Stromal cell of bone marrow (primary cell): ENCODE measurements at regions not wholly inside any gene's neighbourhood (a gene's known extent, or its start where the extent isn't known, plus 50 kb on each side); places are given as distances from the start of the nearest gene placed in this dataset.
"Not testable (repeated sequence)": the region's sequence is repeated elsewhere in the genome, so short reads cannot be mapped to it uniquely, and the experiment has no call there.

Source experiments
- DNase-seq: peaks from one replicate; pipeline ENCODE4 v3.0.0-alpha.2; 2012; ENCODE audit warnings: low read depth

DNA sequence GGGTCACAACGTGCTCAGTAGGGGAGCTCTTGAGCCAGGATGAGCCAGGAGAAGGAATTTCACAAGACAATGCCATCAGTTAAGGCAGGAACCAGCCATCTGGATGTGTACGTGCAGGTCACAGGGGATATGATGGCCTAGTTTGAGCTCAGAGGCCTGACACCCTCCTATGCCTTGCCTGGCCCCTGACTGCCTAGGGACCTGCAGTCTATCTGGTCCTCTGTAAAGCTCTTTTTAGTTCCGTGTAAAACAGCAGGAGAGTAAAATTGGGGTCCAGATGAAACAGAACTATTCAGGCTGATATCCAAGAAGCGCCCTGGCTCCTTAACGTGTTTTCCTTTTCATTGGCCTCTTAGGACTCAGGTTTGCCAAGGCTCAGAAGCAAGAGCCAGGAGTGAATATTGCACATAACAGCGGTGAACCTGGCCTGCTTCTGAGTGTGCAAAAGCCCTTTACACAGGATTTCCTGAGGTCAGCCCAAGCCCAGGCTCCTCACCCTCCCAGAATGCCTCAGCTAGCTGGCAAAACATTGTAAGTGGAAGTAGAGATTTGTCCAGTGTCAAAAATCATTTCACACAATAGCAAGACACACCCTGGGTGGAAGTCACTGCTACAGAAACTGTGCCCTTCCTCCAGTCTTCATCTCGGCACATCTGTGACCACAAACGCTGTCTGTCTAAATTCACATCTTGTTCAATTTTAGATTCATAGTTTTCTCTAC lies 777.2 kb downstream of the UQCRFS1 start:
- DNase-seq: no peak

DNA sequence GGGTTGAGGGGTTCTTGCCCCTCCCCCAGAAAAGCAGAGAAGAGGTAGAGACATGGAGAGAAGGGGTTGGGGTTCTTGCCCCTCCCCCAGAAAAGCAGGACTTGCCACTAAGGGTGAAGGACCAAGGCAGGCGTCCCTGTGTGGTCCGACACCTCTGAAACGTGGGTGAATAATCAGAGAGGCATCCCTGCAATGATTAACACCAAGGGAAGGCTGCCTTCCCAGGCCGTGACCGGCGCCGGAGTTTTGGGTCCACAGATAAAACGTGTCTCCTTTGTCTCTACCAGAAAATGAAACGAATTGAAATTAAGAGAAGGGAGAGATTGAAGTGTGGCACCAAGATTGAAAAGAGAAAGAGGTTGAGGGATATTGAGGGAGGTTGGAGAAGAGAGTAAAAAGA lies 778.2 kb downstream of the UQCRFS1 start:
- DNase-seq: not testable (repeated sequence)

DNA sequence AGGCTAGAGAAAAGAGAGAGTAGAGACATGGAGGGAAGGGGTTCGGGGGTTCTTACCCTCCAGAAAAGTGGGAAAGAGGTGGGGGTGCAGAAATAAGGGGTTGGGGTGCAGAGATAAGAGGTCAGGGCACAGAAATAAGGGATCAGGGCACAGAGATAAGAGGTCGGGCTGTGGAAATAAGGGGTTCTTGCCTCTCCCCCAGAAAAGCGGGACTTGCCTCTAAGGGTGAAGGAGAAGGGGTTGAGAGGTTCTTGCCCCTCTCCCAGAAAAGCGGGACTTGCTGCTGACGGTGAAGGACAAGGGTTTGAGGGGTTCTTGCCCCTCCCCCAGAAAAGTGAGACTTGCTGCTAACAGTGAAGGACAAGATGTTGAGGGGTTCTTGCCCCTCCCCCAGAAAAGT lies 778.6 kb downstream of the UQCRFS1 start:
- not testable (repeated sequence) for DNase-seq

DNA sequence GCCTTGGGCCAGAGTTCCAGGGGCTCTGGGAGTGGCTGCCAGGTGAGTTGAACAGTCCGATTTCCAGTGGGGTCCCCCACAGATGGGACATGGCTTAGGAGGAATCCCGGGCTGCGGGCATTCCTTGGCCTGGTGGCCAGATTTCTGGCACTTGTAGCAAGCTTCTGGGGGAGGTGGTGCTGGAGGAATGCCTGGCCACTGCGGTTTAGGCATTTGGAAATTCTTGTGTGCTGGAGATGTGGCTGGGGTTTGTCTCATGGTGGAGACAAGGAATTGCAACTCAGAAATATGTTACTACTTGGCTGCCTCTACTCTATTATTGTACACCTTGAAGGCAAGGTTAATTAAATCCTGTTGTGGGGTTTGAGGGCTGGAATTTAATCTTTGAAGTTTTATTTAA lies 779.8 kb downstream of the UQCRFS1 start:
- not testable (repeated sequence) for DNase-seq

DNA sequence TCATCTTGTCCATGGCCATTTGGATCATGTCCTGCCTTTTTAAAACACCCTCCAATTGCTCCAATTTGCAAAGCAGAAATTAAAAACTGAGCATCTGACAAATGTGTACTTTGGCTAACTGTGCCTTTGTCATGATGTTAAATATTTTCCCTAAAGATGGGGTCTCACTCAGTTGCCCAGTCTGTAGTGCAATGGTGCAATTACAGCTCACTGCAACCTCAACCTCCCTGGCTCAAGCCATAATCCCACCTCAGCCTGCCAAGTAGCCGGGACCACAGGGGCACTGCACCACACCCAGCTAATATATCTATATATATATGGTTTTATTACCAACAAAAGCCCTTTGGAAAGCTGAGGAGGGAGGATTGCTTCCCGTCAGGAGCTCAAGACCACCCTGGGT lies 782.7 kb downstream of the UQCRFS1 start:
- DNase-seq: no peak

DNA sequence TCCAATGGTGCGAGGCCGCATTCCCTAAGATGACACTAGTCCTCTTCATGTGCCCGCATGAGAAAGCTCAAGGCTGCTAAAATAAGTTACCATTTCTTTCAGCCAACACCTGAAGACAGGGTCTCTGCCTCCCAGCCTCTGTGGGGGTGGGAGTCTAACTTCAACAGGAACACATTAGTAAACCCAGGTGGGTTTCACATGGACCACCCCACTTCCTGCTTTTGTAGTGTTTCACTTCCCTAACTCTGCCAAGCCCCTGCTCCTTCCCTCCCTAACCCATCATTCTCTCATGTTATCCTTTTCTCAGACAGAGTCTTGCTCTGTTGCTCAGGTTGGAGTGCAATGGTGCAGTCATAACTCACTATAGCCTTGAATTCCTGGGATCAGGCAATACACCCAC lies 783.6 kb downstream of the UQCRFS1 start:
- DNase-seq: no peak

DNA sequence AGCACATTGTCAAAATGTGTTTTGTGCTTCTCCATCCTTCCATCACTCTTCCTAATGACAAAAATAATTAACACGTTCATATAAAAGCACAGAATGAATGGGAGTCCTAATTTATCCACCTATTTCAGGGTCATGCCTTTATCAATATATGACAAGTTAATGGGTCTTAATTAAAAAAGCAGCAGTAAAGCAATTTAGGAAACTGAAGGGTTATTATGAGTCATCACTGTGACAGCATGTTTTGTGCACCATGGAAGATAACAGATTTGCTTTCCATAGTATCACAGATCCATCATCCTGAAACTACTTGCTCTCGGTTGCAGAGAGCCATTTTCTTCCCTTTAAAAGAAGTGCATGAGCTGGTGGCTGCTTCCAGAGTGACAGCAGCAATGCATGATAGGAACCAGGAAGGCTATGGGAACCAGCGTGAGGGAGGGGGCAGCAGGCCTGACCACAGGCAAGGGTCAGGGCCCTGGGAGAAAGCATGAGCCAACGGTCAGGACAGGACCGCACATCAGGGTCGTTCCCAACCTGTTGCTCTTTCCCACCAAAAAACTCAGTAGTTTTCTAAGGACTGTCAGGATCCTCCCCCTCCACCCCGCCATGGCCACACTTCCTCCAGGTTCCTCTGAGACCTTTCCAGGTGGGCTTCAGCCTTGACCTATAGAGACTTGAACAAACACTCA lies 784.1 kb downstream of the UQCRFS1 start:
- DNase-seq: no peak

DNA sequence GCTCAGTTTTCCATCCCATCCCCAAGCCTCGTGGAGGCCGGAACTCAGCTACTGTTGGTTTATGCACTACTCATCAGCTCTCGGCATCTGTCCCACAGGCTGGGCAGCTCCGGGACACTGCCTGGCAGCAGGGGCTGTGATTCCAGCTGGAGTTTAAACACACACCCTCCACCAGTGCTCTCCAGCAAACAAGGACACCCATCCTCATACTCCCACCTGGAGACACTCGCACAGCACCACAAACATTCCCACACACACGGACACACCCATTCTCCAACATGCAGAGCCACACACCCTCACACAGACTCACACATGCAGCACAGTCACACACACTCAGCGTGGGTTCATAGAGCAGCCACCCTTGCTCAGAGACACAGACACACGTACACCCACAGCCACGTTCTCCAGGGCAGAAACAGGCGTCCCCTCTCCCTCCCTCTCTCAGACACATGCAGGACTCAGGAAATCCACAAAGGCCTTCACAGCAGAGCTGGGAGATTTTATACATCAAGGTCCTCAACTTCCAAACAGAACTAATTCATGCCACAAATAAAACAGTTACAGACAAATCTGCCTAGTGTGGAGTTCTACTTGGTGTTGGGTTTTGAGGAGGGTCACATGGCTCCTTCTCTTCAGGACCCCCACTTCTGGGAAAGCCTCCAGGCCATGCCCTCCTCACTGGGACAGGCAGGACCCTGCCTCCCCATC lies 785.4 kb downstream of the UQCRFS1 start:
- DNase-seq: no peak

DNA sequence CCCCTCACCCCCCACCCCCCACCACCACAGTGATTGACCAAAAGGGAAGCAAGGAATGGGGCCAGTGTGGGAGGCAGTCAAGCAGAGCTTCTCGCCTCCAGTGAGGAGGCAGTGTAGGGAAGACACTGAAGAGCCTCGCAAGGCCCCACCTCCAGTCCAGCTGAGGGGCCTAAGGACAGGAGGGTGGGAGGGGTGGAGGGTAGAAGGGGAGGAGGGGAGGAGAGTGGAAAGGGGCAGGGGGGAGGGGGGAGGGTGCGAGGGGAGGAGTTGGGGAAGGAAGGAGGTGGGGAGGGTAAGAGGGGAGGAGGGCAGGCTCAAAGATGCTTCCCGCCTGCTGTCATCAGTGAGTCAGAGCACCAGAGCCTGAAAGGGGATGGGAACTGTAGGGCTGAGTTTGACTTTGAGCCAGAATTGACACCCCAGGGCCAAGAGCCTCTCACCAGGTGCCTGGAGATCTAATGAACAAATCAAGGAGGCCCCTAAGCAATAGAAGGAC lies 786.2 kb downstream of the UQCRFS1 start:
- no peak for DNase-seq

DNA sequence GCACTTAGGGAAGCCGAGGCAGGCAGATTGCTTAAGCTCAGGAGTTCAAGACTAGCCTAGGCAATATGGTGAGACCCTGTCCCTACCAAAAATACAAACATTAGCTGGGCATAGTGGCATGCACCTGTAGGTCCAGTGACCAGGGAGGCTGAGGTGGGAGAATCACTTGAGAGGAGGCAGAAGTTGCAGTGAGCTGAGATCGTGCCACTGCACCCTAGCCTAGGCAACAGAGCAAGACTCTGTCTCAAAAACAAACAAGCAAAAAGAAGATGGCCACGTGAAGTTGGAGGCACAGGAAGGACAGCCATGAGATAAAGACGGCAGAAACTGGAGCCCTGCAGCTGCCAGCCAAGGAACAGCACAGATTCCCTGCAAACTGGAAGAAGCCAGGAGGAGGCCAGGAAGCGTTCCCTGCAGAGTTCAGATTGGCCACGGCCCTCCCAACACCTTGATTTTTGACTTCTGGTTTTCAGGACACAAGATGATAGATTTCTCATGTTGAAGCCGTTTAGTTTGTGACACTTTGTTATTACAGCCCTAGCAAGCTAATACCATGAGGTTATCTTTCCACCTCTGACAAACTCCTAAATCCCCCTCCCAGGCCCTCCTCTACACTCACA lies 786.7 kb downstream of the UQCRFS1 start:
- no peak for DNase-seq

DNA sequence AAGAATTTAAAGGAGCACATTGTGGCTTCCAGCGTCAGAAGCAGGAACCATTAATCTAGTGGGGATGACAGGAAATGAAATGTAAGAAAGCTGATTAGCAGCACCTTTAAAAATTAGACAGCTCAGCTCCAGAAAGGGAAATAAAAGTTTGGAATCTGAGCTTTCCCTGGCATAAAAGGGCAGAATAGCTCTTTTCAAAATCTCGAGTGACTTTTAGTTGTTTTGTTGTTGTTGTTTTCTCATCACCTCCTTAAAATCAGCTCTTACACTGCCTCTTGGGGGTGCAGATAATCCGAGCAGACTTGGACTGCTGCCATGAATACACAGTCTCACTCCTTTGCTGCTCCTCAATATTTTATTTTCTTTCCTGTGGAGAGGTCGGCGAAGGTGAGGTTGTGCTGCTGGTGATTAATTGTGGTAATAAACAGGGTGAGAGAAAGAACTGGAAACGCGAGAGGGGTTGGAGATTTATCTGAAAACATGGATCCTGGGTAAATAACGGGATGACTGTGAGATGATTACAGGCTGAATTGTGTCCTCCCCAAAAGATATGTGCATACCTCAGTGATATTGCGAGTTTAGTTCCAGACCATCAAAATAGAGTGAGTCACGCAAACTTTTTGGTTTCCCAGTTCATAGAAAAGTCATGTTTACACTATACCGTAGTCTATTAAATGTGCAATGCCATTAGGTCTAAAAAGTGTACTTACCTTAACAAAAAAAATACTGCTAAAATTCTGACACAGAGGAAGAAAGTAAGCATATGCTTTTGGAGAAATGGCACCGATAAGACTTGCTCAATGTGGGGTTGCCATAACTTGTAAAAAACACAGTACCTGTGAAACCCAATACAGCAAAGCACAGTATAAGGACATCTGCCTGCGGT lies 787.7 kb downstream of the UQCRFS1 start:
- DNase-seq: no peak

DNA sequence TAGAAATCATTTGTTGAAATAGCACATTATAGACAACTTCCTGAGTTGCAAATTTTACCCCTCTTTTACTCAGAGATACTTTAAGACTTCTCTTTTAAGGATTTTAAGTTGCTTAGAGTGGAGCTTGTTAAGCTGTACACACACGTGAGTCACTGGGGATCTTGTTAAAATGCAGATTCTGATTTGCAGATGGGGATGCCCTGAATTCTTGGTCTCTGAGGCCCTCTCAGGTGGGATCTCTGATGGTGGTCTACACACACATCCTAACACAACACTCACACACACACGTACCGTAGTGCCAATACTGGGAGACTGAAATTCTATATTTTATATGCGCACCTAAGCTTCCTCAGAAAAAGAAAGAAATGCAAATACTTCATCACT lies 788.3 kb downstream of the UQCRFS1 start:
- DNase-seq: no peak

DNA sequence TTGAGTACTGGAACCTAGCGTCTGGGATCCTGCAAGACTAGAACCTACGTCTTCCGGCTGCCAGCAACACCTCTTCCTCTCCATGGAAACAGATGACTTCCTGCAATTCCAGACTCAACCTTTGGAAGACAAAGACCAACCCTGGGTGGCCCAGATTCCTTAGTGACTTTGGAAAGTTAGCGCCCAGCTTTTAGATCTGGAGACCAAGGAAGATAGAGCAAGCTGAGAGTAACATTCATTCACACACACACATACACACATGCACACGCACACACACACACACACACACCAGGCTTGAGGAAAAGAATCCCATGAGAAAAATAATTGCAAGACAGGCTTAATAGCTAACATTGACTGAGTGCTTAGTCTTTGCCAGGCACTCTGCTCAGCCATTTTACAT lies 788.9 kb downstream of the UQCRFS1 start:
- DNase-seq: no peak

DNA sequence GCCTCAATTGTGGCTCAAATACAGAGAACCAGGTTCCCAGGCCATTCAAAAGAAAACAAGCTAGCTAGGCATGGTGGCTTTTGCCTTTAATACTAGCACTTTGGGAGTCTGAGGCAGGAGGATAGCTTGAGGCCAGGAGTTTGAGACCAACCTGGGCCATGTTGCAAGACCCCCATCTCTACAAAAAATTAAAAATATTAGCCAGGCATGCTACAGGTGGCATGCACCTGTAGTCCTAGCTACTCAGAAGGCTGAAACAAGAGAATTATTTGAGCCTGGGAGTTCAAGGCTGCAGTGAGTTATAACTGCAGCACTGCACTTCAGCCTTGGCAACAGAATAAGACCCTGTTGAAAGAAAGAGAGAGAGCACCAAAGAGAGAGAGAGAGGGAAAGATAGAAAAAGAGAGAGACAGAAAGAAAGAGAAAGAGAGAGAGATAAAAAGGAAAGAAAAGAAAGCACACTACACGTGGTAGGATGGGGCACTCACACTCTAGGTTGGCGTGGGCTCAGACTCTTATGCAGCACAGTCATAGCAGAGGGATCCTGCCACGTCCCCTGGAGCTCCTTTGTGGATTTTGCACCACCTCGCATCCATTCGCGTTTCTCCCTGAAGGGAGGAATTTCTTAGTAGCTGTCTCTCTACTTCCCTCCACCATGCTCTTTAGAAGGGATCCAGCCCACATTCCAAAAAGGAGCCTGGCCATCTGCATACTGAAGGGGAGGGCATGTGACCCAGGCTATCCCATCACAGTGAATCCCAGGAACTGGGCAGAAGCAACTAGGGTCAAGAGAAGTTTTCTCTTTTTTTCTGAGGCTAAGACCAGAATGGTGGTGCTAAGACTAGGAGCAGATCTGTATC lies 789.9 kb downstream of the UQCRFS1 start:
- DNase-seq: no peak

DNA sequence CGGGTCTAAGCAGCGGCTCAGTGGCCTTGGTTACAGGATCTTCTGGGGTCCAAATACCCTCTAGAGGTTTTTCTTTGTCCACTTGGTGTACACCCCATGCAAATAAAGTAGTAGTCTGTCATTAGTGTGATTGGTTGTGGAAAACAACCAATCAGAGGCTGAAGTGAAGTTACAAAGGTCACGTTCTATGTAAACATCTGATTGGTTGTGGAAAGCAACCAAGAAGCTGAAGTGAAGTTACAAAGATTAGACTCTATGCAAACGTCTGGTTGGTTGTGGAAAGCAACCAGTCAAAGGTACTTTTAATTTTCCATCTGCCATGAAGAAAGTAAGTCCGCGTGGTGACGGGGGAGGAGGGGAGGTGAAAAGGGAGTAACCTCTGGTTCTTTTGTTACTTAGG lies 790.9 kb downstream of the UQCRFS1 start:
- no peak for DNase-seq

DNA sequence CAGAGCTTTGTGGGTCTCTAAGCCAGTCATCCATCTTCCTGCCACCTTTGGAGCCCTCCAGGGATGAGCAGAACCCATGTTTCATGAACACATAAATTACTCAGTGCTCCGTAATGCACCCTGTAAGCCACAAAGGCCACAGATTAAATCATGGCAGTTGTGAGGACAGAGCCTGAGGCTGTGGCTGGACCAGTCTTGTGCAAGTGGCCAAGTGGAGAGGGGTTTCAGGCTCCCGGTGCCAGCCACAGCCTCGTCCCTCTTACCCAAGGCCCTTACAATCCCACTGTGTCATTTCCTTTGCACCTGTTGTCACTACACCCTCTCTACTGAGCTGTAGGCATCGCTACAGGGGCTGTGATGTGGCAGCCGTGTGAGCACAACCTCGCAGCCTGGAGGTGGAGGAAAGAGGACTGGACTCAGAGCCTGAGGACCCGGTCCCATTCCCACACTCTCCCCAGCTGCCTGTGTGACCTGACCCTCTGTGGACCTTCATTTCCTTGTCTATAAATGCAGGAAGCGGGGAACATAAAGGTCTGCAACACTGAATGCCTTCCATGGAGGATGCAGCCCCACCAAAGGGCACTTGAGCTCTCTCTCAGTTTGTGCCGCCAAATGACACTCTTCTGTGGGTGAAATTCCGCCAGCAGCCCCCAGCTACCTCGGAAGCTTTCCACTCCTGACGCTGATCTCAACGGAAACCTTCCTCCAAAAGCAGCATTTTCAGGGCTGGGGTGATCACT lies 792.0 kb downstream of the UQCRFS1 start:
- DNase-seq: no peak

DNA sequence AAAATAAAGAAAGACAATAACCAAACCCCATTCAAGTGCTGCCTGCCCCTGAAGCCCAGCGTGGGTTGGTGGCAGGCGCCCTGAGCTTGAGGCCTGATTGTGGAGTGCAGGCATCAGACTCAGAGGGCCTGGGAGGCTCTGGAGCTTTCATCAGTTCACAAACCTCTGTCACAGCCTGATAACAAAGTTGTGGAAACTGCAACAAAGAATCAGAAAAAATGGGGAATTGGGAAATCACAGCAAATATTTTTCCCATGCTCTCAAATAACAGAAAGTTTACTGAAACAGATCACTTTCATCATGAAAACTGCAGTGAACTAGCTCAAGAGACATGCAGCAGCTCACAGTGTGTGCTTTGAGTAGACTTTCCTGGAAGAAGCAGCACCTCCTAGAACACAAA lies 793.6 kb downstream of the UQCRFS1 start:
- DNase-seq: no peak

DNA sequence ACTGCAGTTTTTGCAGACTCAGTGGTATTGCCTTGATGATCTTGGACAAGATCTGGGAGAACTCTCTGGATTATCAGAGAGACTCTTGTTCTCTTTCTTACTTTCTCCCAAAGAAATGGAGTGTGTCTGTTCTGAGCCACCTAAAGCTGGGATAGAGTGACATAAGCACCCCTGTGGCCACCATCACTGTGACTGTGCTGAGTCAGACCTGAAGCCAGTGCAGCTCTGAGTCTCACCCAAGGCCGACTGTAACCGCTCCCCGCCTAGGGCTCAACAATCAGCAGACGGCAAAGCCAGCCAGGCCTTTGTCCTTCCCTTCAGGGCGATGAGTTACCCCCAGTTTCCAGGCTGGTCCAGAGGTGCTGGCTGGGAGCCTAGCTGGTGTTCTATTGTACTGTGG lies 795.6 kb downstream of the UQCRFS1 start:
- no peak for DNase-seq

DNA sequence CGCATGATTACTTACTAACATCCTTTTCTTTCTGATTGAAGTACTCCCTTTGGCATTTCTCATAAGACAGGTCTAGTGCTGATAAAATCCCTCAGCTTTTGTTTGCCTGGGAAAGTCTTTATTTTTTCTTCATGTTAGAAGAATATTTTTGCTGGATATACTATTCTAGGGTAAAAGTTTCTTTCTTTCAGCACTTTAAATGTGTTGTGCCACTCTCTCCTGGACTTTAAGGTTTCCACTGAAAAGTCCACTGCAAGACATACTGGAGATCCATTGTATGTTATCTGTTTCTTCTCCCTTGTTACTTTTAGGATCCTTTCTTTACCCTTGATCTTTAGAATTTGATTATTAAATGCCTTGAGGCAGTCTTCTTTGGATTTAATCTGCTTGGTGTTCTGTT lies 796.7 kb downstream of the UQCRFS1 start:
- DNase-seq: no peak

DNA sequence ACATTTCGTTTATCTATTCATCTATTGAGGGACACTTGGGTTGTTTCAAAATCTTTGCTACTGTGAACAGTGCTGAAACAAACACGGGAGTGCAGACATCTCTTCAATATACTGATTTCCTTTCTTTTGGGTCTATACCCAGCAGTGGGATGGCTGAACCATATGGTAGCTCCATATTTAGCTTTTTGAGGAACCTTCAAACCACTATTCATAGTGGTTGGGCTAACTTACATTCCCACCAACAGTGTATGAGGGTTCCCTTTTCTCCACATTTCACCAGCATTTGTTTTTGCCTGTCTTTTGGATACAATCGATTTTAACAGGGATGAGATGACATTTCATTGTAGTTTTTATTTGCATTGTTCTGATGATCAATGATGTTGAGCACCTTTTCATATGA lies 798.2 kb downstream of the UQCRFS1 start:
- no peak for DNase-seq
